NT2/D1 (cell line): ENCODE measurements at regions not wholly inside any gene's neighbourhood (a gene's known extent, or its start where the extent isn't known, plus 50 kb on each side); places are given as distances from the start of the nearest gene placed in this dataset.

ENCODE experiments used
- YY1 ChIP-seq: IDR thresholded peaks from 2 replicates; pipeline ENCODE4 v1.6.1; 2011; ENCODE audit not compliant: insufficient read length, insufficient read depth
- ZNF274 ChIP-seq: IDR thresholded peaks from 2 replicates; pipeline ENCODE4 v1.6.1; 2011; ENCODE audit warnings: mild to moderate bottlenecking, low read depth, low read length

DNA sequence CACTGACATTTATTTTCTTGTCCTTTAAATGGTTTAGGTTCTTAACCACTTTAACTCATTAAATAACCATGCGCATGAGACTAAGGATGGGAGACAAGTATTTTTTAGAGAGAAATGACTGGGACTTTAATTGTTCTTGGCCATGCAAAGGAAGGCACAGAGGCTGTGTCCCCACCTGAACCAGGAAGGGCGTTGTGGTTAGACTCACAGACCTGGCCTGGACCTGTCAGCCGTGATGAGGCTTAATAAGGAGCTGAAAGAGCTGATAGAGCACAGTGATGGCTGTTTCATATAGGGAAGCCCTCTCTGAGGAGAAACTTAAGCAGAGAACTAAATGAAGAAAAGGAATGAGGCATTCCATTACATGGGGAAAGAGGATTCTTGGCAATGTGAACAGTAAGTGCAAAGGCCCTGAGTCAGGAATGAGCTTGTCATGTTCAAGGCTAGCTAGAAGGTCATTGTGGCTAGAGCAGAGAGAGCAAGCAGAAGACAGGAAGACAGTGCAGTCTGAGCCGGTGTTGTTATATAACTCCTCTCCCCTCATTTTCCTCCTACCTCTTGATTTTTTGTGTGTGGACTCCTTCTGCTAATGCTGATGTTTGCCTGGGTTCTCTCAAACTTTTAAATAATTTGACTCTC, 74.4 kb upstream of the ANO4 start:
- no peak for TF ChIP-seq ZNF274
- no peak for TF ChIP-seq YY1
